Osteocyte (in vitro differentiated cells): ENCODE measurements at regions not wholly inside any gene's neighbourhood (a gene's known extent, or its start where the extent isn't known, plus 50 kb on each side); places are given as distances from the start of the nearest gene placed in this dataset.

Experiments used
- DNase-seq: peaks from one replicate; pipeline ENCODE4 v3.0.0; 2021; ENCODE audit warnings: mixed read lengths; ENCODE audit not compliant: unreplicated experiment; ENCODE audit errors: extremely low spot score
- H3K27ac Mint-ChIP-seq: one replicate; pipeline ENCODE4 v1.8.0; 2021; ENCODE audit warnings: mild to moderate bottlenecking, mixed read lengths; ENCODE audit not compliant: unreplicated experiment
- H3K27me3 Mint-ChIP-seq: one replicate; pipeline ENCODE4 v1.8.0; 2021; ENCODE audit warnings: mixed read lengths; ENCODE audit not compliant: unreplicated experiment
- H3K36me3 Mint-ChIP-seq: one replicate; pipeline ENCODE4 v1.8.0; 2021; ENCODE audit warnings: mixed read lengths; ENCODE audit not compliant: unreplicated experiment
- H3K4me1 Mint-ChIP-seq: one replicate; pipeline ENCODE4 v1.8.0; 2021; ENCODE audit warnings: mixed read lengths; ENCODE audit not compliant: unreplicated experiment
- H3K4me3 Mint-ChIP-seq: one replicate; pipeline ENCODE4 v1.8.0; 2021; ENCODE audit warnings: mild to moderate bottlenecking, moderate library complexity, mixed read lengths; ENCODE audit not compliant: unreplicated experiment
- H3K9me3 Mint-ChIP-seq: one replicate; pipeline ENCODE4 v1.8.0; 2021; ENCODE audit warnings: mixed read lengths; ENCODE audit not compliant: unreplicated experiment
- TF ChIP-seq, protein P1 (sequence below): fragments of 200-600 bp; sonication (generic); IDR thresholded peaks from 2 replicates; pipeline ENCODE4 v1.5.0; 2021; ENCODE audit warnings: antibody characterized with exemption, mild to moderate bottlenecking, moderate library complexity

DNA sequence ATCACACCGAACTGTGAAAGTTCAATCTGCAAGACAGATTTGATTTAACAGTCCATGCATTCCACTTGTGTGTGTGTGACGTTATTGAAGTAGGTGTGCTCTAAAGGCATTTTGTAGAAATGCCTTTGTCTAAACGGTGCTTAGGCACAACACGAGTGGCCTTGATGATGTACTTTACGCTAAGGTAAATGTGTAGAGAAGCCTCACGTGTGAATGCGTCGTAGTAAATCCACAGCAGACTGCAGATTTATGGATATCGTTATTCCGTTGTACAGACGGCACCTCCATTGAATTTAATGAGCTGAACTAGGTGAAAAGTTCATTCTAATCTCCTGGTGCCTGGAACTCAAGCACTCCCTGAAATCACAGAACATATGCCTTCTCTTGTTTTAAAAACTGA lies 202.8 kb upstream of the STXBP6 start:
- H3K4me1 Mint-ChIP-seq: no peaks in the 10 kb centered on the region

GRCh38 chr14:25250516-25250915 lies 200.6 kb upstream of the STXBP6 start:
- TF ChIP-seq, protein P1, sequence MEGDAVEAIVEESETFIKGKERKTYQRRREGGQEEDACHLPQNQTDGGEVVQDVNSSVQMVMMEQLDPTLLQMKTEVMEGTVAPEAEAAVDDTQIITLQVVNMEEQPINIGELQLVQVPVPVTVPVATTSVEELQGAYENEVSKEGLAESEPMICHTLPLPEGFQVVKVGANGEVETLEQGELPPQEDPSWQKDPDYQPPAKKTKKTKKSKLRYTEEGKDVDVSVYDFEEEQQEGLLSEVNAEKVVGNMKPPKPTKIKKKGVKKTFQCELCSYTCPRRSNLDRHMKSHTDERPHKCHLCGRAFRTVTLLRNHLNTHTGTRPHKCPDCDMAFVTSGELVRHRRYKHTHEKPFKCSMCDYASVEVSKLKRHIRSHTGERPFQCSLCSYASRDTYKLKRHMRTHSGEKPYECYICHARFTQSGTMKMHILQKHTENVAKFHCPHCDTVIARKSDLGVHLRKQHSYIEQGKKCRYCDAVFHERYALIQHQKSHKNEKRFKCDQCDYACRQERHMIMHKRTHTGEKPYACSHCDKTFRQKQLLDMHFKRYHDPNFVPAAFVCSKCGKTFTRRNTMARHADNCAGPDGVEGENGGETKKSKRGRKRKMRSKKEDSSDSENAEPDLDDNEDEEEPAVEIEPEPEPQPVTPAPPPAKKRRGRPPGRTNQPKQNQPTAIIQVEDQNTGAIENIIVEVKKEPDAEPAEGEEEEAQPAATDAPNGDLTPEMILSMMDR: no peak
- no peak for DNase-seq
- H3K4me3 Mint-ChIP-seq: no peak overlapping the region
- no peaks in the 10 kb centered on the region for H3K36me3 Mint-ChIP-seq
- no peaks in the 10 kb centered on the region for H3K27me3 Mint-ChIP-seq
- H3K4me1 Mint-ChIP-seq: no peaks in the 10 kb centered on the region
- no peak overlapping the region for H3K27ac Mint-ChIP-seq
- no peaks in the 10 kb centered on the region for H3K9me3 Mint-ChIP-seq

More for the DNA sequence above, 202.8 kb upstream of the STXBP6 start:
- H3K27ac Mint-ChIP-seq: no peak overlapping the region
- H3K27me3 Mint-ChIP-seq: no peaks in the 10 kb centered on the region
- no peak for DNase-seq
- TF ChIP-seq, protein P1: no peak
- H3K9me3 Mint-ChIP-seq: no peaks in the 10 kb centered on the region
- H3K4me3 Mint-ChIP-seq: no peak overlapping the region
- H3K36me3 Mint-ChIP-seq: no peaks in the 10 kb centered on the region

DNA sequence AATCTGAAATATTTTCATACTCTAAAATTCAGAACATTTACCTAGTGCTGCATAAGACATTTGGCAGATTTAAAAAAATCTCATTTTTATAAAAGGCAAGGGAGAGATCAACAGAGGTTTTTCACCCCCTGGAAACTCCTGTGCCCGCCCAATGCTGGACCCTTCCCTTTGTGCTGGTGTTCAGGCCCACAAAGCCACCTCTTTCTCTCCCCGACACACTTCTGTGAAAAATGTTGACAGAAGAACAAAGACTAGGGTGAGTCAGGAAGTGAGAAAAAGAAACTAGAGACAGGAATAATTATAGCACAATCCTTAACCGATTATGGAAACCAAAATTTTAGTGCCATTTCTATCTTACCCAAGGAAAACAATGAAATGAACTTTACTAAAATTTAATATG lies 197.7 kb upstream of the STXBP6 start:
- Mint-ChIP-seq H3K27ac (no peak overlapping the region), H3K27me3 (no peaks in the 10 kb centered on the region), H3K36me3 (no peaks in the 10 kb centered on the region), H3K4me3 (no peak overlapping the region), H3K9me3 (no peaks in the 10 kb centered on the region), H3K4me1 (no peaks in the 10 kb centered on the region)
- no peak for DNase-seq
- TF ChIP-seq, protein P1: no peak

GRCh38 chr14:25246751-25247150 lies 196.8 kb upstream of the STXBP6 start:
- DNase-seq: no peak
- no peaks in the 10 kb centered on the region for H3K36me3 Mint-ChIP-seq
- no peaks in the 10 kb centered on the region for H3K9me3 Mint-ChIP-seq
- no peaks in the 10 kb centered on the region for H3K27me3 Mint-ChIP-seq
- H3K4me3 Mint-ChIP-seq: no peak overlapping the region
- H3K27ac Mint-ChIP-seq: no peak overlapping the region
- H3K4me1 Mint-ChIP-seq: no peaks in the 10 kb centered on the region
- TF ChIP-seq, protein P1: no peak

- no peak overlapping the region for H3K4me3 Mint-ChIP-seq
- H3K9me3 Mint-ChIP-seq: no peaks in the 10 kb centered on the region
- TF ChIP-seq, protein P1: no peak
- H3K27ac Mint-ChIP-seq: no peak overlapping the region
- H3K36me3 Mint-ChIP-seq: no peaks in the 10 kb centered on the region
- H3K27me3 Mint-ChIP-seq: peaks cover 4% of the 10 kb centered on the region
- no peaks in the 10 kb centered on the region for H3K4me1 Mint-ChIP-seq
- DNase-seq: no peak
Measured at GRCh38 chr14:25239170-25239569, 189.2 kb upstream of the STXBP6 start.
